Superior temporal gyrus (tissue), 1 donor: ENCODE measurements at regions not wholly inside any gene's neighbourhood (a gene's known extent, or its start where the extent isn't known, plus 50 kb on each side); places are given as distances from the start of the nearest gene placed in this dataset.
A peak's percentile ranks its signal among the peaks of the same experiment; 100 is the strongest.

Experiments
- DNase-seq: peaks from one replicate; pipeline ENCODE4 v3.0.0-alpha.2; 2016; ENCODE audit errors: extremely low spot score

GRCh38 chr6:66838764-66839163 is 1131.7 kb upstream of the EYS start:
- DNase-seq, result peak; percentile 36

GRCh38 chr6:66825539-66825938 is 1118.5 kb upstream of the EYS start:
- no peak for DNase-seq

GRCh38 chr6:66814156-66814555 is 1107.1 kb upstream of the EYS start:
- no peak for DNase-seq

- DNase-seq, result no peak
Observed at GRCh38 chr6:66808771-66809170, 1101.7 kb upstream of the EYS start.

GRCh38 chr6:66796987-66797386 is 1090.0 kb upstream of the EYS start:
- DNase-seq, result no peak

DNA sequence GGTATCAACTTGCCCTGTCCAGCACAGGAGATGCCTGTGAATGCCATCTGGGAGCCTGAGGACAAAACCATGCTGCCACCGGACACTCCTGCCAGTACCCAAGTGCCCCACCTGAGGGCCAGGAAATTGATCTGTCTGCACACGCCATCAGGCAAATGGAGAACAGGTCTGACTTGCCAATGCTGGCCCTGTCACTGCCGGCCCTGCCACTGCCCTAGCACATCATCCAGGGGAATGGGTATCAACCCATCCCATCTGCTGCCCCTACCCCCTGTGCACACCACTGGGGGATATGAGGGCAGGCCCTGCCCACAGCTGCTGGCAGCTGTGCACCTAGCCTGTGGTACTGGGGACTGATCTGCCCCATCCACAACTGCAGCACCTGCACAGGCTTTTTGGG is 1081.6 kb upstream of the EYS start:
- no peak for DNase-seq

DNA sequence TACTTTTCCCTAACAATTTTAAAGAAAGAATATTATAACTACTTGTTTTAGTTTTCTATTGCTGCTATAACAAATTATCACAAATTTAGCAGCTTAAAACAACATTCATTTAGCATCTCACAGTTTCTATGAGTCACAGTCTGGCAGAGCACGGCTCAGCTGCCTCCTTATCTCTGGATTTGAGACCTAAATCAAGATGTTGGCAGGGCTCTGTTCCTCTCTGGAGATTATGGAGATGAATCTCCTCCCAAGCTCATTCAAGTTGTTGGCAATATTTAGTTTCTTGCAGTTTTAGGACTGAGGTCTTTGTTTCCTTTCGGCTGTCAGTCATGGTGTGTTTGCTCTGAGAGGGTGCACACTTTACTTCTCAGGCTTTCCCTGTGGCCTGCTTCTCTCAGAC is 1065.8 kb upstream of the EYS start:
- DNase-seq, result peak; percentile 44

DNA sequence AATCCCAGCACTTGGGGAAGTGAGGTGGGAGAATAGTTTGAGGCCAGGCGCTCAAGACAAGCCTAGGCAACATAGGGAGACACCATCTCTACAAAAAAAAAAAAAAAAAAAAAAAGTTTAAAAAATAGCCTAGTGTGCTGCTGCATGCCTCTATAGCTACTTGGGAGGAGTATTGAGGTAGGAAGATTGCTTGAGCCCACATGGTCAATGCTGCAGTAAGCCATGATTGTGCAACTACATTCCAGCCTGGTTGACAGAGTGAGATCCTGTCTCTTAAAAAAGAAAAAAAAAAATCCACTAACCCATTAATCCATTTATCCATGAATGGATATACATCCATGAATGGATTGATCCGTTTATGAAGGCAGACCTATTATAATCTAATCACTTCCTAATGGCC is 1064.6 kb upstream of the EYS start:
- DNase-seq, result no peak

GRCh38 chr6:66751630-66752029 is 1044.6 kb upstream of the EYS start:
- DNase-seq, result no peak

- no peak for DNase-seq
Observed at GRCh38 chr6:66740346-66740745, 1033.3 kb upstream of the EYS start.

- no peak for DNase-seq
Observed at GRCh38 chr6:66735106-66735890, 1028.3 kb upstream of the EYS start.

DNA sequence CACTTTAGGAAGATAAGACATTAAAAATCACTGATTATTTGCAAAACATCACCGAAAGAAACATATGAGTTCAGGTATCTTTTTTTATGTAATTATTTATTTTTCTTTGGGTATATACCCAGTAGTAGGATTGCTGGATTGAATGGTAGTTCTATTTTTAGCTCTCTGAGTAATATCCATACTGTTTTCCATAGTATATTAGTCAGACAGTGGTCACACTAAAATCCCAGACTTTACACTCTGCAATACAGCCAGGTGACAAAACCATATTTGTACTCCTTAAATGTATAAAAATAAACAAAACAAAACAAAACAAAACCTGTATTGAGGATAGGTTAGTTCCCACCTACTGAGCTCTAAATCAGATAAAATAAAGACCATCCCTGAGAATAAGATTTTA is 1024.3 kb upstream of the EYS start:
- no peak for DNase-seq

GRCh38 chr6:66725670-66726069 is 1018.6 kb upstream of the EYS start:
- DNase-seq, result no peak

DNA sequence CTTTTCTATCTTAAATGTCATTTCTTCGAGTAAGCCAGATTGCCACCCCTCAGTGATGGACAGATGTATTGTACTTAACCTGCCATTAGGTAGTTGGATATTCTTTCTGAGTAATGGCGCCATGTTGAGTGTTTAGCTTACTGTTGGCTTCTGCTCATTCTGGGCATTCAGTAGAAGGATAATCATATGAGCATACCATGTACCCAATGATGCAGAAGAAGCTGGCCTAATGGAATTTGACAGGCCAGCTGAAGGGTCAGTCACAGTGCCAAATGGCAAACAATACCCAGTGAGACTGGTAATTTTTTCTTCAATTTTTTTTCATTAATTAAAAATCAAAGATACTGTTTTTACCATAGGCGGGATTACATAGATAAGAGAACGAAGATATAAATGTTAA is 1010.8 kb upstream of the EYS start:
- DNase-seq, result no peak

DNA sequence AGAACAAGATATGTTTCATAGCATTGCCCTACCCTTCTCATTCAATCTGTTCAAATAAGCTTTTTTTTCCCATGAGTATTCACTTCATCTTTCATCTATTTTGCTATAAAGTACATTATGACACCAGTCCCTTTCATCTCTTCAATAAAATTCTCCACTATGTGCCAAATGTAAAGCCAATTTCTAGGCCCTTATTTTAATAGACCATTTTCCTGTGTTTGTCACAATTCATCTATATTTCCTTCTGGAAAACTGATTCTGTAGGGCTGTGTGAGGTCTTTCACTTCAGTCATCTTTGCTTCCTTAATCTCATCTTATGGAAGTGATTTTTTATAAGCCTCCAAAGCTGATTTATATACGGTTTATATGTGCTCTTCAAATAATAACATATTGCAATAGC is 992.4 kb upstream of the EYS start:
- DNase-seq, result no peak

DNA sequence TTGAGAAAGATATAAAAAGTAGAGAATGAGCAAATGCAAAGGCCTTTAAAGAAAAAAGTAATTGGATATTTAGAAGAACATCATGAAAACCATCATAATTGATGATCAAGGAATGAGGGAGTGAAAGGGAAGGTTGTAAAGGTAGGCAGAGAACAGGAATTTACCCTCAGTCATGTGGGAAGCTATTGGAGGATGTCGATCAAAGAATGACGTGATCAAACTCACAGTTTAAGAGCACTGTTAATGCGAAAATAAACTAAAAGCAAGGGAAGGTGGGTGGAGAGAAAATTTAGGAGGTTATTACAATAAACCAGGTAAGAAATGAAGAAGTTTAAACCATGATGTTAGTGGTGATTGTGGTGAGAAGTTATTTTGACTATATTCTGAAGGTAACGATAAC is 982.6 kb upstream of the EYS start:
- DNase-seq, result no peak

- DNase-seq, result no peak
Observed at GRCh38 chr6:66687611-66688140, 980.6 kb upstream of the EYS start.

GRCh38 chr6:66675906-66676305 is 968.9 kb upstream of the EYS start:
- DNase-seq, result no peak

DNA sequence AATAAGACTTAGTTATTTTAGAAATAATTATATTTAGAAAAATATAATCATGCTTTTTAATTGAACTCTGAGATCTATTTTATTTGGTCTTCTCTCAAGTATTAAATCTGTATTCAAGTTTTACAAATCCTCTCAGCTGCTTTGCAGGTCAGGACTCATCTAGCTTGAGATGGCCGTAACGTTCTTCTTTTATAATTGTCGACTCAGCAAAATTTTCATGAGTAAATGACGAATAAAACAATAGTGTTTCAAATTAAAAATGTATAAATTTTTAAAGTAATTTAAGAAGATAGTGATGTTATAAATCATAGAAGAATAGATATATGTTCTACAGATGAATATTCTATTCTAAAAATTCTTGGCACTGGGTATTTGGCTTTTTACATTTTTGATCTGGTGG is 957.1 kb upstream of the EYS start:
- DNase-seq, result no peak

DNA sequence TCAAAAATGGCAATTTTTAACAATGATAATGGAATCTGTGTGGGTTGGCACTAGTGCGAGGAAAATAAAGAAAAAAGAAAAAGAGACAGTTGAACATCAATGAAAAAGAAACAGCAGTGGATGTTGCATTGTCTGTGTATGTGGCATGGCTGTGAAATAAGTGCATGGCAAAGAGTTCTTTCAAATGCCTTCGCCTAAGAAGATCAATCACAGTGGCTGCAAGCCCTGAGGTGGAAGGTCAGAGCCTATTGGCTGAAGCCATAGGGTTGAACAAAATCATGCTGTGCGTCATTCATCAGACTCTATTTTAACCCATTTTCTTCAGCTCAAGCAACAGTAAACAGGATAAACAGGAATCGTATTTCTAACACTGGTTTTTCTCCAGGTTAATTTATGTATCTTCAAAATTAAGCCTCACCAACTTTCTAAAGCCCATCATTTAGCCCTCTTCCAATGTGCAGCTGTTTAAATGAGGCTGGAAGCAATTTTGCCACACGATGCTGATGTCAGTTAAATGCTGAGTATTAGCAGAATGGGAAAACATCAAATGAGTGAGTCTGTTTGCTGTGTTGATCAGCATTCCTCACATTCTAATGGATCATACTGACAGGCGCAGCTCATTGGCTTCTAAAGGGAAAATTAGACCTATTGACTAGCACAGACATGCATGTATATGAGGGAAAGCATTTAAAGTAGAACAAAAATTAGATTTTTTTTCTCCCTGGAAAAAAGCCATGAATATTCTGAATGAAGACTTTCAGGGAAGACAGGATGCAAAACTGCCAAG is 955.9 kb upstream of the EYS start:
- no peak for DNase-seq

GRCh38 chr6:66662196-66662595 is 955.2 kb upstream of the EYS start:
- DNase-seq, result peak; percentile 29

GRCh38 chr6:66655420-66655819 is 948.4 kb upstream of the EYS start:
- DNase-seq, result no peak

DNA sequence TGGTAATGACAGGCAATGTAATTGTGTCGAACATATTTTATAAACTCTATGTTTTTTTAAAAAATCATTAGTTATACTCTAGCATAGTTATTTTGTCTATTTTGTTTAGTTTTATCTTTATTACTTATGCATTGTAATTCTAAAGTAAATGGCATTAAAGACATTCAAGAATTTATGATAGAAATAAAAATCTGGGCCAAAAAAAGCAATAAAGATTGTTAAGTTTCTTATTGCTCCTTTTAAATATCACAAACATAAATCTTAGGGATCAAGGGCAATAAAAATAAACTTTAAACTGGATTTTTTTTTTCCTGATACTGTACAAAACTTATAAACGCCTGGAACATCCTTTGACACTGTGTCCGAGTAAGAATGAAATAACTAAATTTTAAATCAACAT is 931.5 kb upstream of the EYS start:
- no peak for DNase-seq
